GM10266 (cell line): ENCODE measurements at regions not wholly inside any gene's neighbourhood (a gene's known extent, or its start where the extent isn't known, plus 50 kb on each side); places are given as distances from the start of the nearest gene placed in this dataset.
"Not testable (repeated sequence)": the region's sequence is repeated elsewhere in the genome, so short reads cannot be mapped to it uniquely, and the experiment has no call there.

Source experiments
- DNase-seq: peaks from one replicate; pipeline ENCODE4 v3.0.0; 2012; ENCODE audit errors: extremely low spot score
- CTCF ChIP-seq: IDR thresholded peaks from 2 replicates; pipeline ENCODE4 v1.5.1; 2012; ENCODE audit warnings: mild to moderate bottlenecking, low read depth; ENCODE audit not compliant: control insufficient read depth, insufficient read depth; ENCODE audit errors: missing control alignments

GRCh38 chr4:27119239-27119638, 258.6 kb downstream of the STIM2 start:
- no peak for TF ChIP-seq CTCF
- DNase-seq, result no peak

- DNase-seq, result no peak
- no peak for TF ChIP-seq CTCF
Observed at GRCh38 chr4:27121830-27122229, 261.2 kb downstream of the STIM2 start.

- no peak for TF ChIP-seq CTCF
- no peak for DNase-seq
Observed at GRCh38 chr4:27123123-27123768, 262.6 kb downstream of the STIM2 start.

GRCh38 chr4:27123769-27124124, 263.1 kb downstream of the STIM2 start:
- TF ChIP-seq CTCF, result no peak
- no peak for DNase-seq

GRCh38 chr4:27126895-27127294, 266.3 kb downstream of the STIM2 start:
- not testable (repeated sequence) for DNase-seq

- DNase-seq, result no peak
- TF ChIP-seq CTCF, result no peak
Observed at GRCh38 chr4:27128443-27128842, 267.8 kb downstream of the STIM2 start.

- TF ChIP-seq CTCF, result no peak
Observed at GRCh38 chr4:27129871-27130366, 269.3 kb downstream of the STIM2 start.

GRCh38 chr4:27132497-27132896, 271.9 kb downstream of the STIM2 start:
- TF ChIP-seq CTCF, result no peak
- DNase-seq, result no peak

More at GRCh38 chr4:27129871-27130366, 269.3 kb downstream of the STIM2 start:
- DNase-seq, result no peak
